OCI-LY1 (cell line): ENCODE measurements at regions not wholly inside any gene's neighbourhood (a gene's known extent, or its start where the extent isn't known, plus 50 kb on each side); places are given as distances from the start of the nearest gene placed in this dataset.

ENCODE experiments used
- CTCF ChIP-seq: fragments of 200-600 bp; sonication (generic), shearing (Covaris generic); IDR thresholded peaks from 2 replicates; pipeline ENCODE4 v1.5.1; 2017; ENCODE audit warnings: mild to moderate bottlenecking, antibody characterized with exemption, low read length, moderate library complexity, mixed read lengths
- EZH2 ChIP-seq: fragments of 200-600 bp; sonication (generic), shearing (Covaris generic); IDR thresholded peaks from 2 replicates; pipeline ENCODE4 v1.8.0; 2017; ENCODE audit warnings: borderline replicate concordance, mixed run types, mild to moderate bottlenecking, antibody characterized with exemption, low read length, moderate library complexity, mixed read lengths

- TF ChIP-seq CTCF, result no peak
- no peak for TF ChIP-seq EZH2
Observed at GRCh38 chr16:7111265-7111664, 221.4 kb upstream of the RBFOX1 start.
